Gastrocnemius medialis (tissue), 4 donors: ENCODE measurements at regions not wholly inside any gene's neighbourhood (a gene's known extent, or its start where the extent isn't known, plus 50 kb on each side); places are given as distances from the start of the nearest gene placed in this dataset.

Experiments
- CTCF ChIP-seq, 5 experiments: fragments of 450-650 bp in 3 of 5; fragments of 200-600 bp in 2 of 5; sonication (generic) in 2 of 5; IDR thresholded peaks in 4 of 5; conservative IDR thresholded peaks in 1 of 5; 1 replicate in 4 of 5; 2 replicates in 1 of 5; pipeline ENCODE4 v1.5.1; 2016 to 2019; ENCODE audit warnings: antibody characterized with exemption in 5 of 5, mild to moderate bottlenecking in 3 of 5, moderate library complexity in 3 of 5
- POLR2A ChIP-seq, 2 donors: fragments of 450-650 bp; IDR thresholded peaks; one replicate each; pipeline ENCODE4 v1.6.1; 2017; ENCODE audit warnings: antibody characterized with exemption in 2 of 2, mild to moderate bottlenecking in 2 of 2, moderate library complexity in 2 of 2

GRCh38 chr18:41576643-41577042 lies 378.4 kb upstream of the PIK3C3 start:
- TF ChIP-seq CTCF (IDR thresholded peaks at IDR 0.05 in 4 of 5, conservative IDR thresholded peaks at IDR 0.05 in 1 of 5) (no peak), POLR2A (IDR thresholded peaks at IDR 0.05) (no peak)
